GM19035 (cell line): ENCODE measurements at regions not wholly inside any gene's neighbourhood (a gene's known extent, or its start where the extent isn't known, plus 50 kb on each side); places are given as distances from the start of the nearest gene placed in this dataset.
A peak's percentile ranks its signal among the peaks of the same experiment; 100 is the strongest.
"Not testable (repeated sequence)": the region's sequence is repeated elsewhere in the genome, so short reads cannot be mapped to it uniquely, and the experiment has no call there.

Experiments used
- ATAC-seq: cut with Tn5 transposase; IDR thresholded peaks from one replicate; pipeline ENCODE4 v1.9.1; 2021; ENCODE audit not compliant: unreplicated experiment

GRCh38 chr13:52565324-52565723 is 76.9 kb upstream of the HNRNPA1L2 start:
- ATAC-seq: peak; percentile 87

GRCh38 chr13:52569904-52570602 is 72.2 kb upstream of the HNRNPA1L2 start:
- peak; percentile 63 for ATAC-seq

GRCh38 chr13:52571163-52571562 is 71.1 kb upstream of the HNRNPA1L2 start:
- not testable (repeated sequence) for ATAC-seq

DNA sequence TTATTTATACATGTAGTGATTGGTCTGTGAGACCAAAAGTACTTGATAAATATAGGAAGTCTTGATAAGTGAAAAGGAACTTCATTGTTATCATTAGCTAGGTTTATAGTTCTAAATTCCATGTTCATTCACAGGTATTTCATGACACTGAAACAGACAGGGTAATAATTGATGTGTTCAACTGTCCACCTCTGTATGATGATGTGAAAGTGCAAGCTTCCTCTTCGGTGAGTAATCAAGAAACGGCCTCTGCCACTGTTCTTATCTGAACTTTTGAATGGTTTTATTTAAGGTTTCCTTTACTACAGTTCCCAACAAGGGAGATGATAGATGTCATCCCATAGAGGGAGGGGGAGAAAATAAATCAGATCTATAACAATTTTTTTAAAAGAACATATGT is 59.3 kb upstream of the HNRNPA1L2 start:
- ATAC-seq: peak; percentile 93
